ENCODE measurements at regions not wholly inside any gene's neighbourhood (a gene's known extent, or its start where the extent isn't known, plus 50 kb on each side); places are given as distances from the start of the nearest gene placed in this dataset.
A peak's percentile ranks its signal among the peaks of the same experiment; 100 is the strongest.
"Not testable (repeated sequence)": the region's sequence is repeated elsewhere in the genome, so short reads cannot be mapped to it uniquely, and the experiment has no call there.

DNA sequence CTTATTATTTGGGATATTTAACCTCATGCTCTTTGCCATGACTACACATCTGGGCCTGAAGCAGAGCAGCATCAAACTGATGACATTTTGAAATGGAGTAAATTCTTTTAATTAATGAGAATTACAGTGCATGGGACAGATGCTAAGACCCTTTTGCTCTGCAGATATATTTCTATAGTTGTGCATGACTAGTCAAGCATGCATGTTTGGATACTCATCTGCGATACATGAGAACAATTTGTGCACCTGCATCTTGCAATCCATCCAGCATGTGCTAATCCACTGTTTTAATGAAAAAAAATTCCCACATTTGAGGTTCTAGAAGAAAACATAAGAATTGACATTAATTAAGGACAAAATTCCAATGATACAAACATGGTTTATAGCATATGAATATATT lies 1047.6 kb upstream of the ACO1 start:
- no peak for DNase-seq

DNA sequence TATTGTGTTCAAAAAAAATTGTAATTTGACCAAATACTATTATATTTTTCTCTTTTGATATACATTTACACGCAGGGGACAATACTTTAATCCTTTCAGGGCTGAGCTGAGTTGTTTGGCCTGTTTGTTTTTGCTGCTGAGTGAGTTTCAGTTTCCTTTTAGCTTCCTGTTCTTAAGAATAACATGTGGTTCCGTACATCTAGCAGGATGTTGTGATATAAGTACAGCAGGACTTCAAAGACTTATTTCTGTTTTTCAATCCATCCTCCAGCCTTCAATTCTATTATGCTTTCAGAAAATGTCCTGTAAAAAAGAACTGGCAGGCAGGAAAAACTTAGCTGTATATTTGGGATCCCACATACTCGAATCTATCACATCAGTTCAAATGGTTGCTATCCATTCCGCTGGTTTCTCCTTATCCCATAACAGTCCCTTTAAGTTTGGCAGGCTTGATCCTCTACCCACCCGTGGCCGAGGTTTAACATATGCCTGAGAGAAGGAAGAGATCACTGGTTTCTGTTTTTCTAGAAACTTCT lies 1037.3 kb upstream of the ACO1 start:
- peak; percentile 83 for DNase-seq

DNA sequence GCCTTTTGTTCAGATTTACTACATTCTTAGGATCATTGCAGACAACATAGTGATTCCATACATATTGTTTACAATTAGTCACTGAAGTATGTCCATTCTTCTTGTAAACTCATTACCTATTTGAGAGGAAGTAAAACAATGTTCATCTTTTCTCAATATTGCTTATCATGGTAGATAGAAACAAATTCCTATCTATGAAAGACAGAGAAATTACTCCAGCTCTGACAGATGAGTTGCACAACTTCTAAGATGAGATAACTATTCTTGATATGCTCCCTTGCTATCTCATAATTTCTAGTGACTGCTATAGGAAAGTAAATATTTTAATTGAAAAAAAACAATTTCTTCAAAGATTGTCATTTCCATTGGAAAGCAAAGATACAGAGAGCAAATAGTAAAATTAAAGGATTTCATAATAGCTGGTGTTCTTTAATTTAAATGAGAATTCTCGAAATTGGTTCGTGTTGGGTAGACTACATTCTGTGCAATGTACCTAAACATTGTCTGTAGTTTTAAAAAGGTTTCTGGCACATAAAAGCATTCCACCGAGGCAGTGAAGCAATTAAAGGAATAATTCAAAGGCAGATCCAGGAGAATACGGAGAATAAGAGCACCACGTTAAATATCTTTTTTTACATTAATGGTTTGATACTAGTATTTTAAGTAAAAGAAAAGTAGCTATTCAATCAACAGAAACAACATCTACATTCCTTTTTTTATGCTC lies 1029.1 kb upstream of the ACO1 start:
- no peak for DNase-seq

DNA sequence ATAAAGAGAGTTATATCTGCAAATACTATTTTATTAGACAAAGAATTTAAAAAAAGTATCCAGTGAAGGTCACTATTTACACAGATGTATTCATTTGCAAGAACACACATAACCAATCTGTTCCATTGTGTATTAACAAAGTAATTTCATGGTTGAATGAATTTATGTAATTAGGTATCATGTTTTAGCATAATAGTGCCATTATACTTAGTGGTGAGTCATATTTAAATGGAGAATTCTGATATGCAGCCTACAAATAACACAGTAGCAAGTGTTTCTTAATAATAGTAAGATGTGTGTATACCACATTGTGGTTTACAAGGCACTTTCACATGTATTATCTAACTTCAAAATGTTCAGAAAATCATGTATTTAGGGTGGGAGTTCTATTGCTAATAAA lies 1028.5 kb upstream of the ACO1 start:
- DNase-seq, result no peak

DNA sequence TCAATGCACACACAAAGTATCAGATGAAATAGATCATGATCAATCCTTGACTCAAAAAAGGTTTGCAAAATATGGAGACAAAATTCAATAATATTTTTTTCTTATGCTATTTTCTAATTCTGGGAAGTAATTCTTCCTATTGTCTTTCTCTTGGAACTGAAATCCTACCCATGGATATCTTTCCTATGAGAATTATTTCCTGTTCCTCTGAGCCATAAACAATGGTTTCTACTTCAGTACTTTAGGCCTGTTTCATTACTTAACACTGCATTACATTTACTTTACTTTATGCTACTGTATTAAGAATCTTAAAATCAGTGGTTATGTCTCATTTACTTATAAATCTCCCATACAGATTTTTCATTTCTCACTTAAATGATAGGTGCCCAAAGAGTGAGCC lies 1025.4 kb upstream of the ACO1 start:
- no peak for DNase-seq

DNA sequence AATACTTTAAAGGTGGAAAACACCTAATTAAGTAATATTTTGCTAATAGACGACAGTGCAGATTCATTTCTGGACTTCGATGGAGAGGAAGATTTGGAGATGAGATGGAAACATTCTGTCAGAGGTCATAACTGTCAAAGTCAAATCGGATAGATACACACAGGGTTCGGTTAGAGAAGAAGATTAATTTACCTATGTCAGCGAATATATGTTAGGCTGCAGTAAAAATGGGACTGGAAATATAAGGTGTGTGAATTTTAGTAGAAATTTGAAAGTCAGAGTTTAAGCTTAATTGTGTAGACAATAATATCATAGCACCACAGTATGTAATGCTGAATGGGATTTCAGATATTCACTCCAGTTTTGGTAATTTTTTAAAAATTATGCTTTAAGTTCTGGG lies 1020.3 kb upstream of the ACO1 start:
- DNase-seq, result no peak

DNA sequence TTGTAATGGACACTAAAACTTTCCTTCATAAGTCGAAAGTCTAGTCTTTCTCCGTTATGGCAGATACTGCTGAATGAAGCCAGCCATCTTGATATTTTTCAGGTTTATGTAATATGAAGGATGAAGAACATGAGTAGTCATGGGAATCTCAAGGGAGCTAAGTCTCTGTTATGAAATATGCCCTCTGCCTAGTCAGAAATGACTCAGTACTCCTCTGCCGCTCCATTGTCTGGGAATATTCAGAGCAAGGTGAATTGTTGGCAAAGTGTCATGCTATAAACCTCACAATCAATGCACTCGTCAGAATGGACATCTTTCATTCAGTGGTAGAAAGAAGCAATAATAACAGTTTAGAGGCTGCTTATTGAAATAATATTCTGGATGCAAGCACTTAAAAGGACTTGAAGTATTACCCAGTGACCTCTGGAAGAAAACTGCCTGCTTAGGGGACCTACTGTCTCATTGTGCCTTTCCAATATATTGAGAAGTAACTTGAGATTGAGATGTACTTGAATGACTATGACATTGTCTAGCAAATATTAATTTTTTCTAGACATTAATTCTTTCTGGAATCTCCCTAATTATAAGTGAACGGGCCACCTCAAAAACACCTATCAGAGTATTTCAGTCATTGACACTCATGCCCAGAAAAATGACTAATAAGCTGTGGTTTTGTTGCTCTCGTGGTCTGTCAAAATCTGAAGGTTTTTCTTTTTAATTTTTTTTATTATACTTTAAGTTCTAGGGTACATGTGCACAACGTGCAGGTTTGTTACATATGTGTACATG lies 1011.5 kb upstream of the ACO1 start:
- DNase-seq, result no peak

DNA sequence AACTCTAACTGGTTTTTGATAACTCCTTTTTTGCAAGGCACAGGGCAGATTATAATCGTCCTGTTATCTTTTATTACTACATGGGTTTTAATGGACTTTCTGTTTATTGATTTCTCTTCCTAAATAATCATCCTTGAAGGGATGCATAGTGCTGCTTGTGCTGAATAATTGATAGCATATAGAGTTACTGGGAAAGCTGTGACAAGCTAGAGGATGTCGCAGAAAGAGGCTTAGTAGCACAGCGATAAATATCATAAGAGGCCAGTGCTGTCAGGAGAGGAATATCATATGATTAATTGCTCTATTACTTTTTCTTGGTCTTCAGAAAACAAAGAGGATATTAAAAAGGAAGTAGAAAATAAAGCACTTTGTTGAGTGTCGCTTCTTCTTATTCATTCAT lies 1007.1 kb upstream of the ACO1 start:
- no peak for DNase-seq

DNA sequence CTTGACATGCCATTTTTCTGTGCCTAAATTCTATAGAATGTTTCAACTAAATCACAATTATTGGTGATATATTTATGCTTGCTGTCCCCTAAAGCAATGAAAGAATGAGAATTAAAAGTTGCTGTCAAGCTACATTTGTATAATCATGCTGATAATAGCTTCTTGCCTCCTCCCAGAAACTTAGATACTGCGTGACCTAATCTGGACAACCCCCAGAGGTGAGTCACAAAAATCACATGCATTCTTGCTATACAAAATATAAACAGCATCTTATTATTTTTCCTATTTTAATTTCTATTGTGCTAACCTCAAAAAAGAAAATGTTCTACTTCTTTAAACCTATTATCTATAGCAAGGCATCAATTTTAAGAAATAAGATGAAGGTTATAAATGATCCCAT lies 995.8 kb upstream of the ACO1 start:
- no peak for DNase-seq

DNA sequence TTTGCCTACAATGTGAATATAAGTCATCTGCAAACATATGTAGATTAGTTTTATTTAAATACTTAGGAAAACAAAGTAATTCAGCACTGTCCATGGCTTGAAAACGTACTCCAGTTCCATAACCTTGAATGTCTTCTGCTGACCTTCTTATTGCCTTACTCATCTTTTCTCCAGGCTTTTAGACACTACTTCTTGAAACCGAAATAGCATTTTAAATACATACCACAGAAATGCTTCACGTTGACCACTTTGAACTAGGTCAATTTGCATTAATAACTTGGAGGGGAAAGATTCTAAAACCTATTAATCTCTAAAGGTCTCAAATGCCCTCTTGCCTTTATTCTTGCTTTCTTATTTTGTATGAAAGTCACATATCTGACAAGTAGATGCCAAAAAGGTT lies 995.4 kb upstream of the ACO1 start:
- DNase-seq, result no peak

DNA sequence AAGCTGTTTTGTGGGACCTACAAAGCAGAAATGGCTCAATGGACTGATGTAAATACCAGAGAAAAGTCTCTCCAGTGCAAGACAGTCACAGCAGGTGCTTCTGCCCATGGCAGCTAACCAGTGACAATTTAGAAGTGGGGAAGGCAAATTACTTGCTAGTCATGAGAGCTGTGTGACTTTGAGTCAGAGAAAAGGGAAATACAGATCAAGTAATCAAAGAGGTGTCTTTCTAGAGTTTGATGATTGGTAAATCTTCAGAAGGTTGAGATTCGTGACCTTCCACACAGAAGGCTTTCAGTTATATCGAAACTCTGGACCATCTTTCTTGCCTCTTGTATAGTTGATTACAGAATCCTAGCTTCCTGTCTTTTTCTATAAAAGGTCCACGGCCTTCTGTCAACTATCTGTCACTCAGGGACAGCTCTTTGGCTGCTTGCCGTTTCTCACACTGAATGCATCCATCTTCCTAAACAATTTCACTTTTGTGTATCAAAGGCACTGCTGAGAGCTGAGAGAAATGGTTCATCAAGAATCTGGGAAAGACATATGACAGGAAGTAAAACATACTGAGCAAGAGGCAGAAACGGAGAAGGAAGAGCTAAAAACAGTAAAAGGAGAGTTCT lies 993.9 kb upstream of the ACO1 start:
- no peak for DNase-seq

DNA sequence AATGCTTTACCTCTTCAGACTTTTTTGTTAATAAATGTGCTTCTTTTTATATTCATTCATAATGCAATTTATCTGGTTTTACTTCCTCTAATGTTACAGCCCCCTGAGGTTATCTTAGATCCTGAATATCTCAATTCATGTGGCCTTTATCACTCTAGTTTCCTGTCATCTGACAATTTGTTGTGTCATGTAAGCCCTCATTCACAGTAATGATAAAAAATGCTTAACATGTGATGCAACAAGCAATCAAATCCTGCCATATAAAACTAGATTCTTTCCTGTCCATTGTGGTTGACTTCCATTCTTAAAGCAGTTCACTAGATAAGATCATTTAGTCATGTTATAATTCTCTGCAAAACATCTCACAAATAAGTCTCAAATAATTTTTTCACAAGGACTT lies 991.2 kb upstream of the ACO1 start:
- DNase-seq, result no peak

DNA sequence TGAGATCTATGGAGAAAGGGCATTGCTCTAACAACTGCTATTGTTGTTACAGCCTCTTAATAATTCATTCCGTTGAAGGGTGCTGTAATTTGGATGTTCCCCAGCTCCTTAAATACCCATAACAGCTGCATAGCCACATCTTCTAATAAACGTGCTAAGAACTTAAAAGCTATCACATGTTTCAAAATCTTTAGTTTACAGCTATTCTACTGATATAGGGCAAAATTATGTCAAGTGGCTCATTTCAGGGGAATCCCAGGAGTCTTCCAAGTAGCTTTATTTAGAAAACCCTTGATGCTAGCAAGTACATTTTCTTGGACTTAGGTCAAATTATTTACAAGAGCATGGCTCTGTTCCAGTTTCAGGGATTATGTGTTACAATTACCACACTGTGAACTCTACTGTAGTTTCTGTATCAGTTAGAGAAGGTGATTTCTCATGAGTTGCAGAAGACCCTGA lies 990.4 kb upstream of the ACO1 start:
- DNase-seq, result no peak

DNA sequence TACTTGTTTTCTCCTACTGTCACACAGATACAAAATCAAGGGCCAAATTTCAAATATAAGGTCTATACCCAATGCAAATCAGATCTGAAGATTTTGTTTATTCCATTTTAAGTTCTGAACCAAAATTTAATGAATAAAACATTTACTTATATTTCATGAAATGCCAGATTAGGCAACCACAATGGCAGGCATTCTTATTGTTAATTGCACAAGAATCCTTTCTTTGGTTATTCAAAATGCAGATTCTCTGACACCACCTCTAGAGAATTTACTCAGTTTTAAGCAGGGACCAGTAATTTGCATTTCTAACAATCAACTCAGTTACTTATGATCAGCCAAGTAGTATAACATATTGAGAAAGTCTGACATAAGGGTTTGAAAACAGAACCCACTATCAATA lies 972.4 kb upstream of the ACO1 start:
- DNase-seq, result no peak

DNA sequence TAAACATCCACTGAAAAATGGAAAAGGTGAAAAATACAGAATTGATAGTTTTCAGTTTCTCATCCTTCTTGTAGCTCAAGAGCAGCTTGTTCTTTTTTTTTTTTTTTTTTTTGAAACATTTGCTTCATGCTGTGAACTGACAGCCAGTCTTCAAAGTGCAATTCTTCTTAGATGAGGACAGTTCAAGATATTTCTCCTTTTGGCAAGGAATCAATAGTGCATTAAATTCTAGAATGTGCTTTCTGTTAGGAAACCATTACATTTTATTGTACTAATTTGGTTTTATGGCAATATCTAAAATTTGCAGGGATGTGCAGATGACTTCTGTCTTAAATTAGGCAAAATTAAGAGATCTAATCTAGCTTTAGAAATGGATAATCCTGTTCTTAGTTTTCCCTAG lies 969.3 kb upstream of the ACO1 start:
- DNase-seq, result no peak

DNA sequence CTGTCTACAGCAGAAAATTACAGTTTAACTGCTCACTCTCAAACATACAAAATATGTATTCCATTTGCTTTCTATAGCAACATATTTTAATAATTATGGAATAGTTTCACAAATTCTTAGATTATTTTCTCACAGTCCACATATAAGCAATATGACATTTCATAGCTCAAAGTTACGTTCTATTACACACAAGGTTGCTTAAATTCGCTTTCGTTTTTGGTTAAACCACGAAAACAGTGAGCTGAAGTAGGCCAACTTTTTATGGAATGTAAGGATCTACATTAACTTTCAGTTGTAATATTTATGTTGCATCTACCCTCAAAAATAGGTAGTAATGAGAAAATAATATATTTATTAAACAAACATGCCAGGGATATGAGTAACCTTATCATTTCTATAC lies 966.0 kb upstream of the ACO1 start:
- no peak for DNase-seq

DNA sequence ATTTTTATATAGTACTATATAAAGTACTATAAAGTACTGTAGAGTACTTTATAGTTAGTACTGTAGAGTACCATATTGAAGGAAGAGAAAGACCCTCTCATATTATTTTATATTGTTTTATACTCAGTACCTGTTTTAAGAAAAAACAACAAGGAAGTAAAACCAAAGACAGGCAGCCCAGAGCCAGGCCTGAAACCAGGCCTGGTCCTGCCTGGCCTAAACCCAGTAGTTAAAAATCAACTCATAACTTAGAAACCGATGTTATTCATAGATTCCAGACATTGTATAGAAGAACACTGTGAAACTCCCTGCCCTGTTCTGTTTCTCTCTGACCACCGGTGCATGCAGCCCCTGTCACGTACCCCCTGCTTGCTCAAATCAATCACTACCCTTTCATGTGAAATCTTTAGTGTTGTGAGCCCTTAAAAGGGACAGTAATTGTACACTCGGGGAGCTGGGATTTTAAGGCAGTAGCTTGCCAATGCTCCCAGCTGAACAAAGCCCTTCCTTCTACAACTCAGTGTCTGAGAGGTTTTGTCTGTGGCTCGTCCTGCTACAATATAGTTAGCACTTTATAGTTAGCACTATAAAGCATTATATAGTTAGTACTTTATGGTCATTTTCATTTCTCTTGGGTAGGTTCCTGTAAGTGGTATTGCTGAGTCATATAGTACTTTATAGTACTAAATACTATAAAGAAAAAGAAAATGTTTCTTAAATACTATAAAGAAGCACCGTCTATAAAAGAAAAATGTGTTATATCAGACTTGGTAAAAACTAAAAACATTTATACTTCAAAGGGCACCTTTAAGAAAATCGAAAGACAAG lies 940.6 kb upstream of the ACO1 start:
- not testable (repeated sequence) for DNase-seq

DNA sequence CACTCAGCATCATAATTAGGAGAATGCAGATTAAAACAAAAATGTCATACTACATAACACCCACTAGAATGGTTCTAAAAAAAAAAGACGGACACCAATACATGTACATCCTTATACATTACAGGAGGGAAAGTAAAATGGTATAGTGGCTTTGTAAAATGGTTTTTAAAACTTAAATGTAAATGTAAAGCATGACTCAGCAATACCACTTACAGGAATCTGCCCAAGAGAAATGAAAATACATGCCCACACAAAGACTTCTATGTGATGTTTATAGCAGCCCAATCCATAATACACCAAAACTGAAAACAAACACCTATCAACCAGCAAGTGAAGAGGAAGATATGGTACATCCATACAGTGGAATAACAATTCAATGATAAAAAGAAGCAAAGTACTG lies 939.1 kb upstream of the ACO1 start:
- no peak for DNase-seq

DNA sequence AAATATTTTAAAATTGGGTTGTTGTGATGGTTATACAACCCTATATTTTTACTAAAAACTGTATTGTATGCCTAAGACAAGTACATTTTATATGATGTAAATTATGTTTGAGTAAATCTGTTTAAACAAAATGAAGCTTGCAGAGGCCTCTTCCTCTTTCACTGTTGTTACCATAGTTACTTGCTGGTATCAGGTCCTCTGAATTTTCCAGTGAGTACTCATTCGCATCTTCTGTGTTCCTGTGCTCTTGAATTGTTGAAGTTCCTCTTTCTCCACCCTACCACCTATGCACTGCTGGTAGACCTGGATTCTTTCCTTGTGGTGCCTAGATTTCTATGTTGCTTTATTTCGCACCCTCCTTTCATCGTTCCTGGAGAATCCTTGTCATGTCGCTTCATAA lies 938.5 kb upstream of the ACO1 start:
- DNase-seq, result no peak

DNA sequence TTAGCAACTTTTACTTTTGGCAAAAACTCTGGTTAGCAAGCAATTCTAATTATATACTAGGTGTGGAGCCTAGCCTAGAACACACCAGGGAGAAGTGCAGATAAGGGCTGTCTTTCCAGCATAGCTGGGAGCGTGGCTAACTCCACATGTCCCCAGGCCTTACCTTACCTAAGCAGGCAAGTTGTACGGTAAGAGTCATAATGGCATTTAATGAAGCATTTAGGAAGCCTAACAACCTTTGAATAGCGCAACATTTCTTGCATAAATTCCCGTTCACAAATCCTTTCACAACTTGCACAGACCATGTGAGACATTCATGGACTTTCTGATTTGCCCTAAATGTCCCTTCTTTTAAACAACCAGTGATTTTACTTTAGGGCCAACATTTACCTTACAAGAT lies 917.4 kb upstream of the ACO1 start:
- no peak for DNase-seq

DNA sequence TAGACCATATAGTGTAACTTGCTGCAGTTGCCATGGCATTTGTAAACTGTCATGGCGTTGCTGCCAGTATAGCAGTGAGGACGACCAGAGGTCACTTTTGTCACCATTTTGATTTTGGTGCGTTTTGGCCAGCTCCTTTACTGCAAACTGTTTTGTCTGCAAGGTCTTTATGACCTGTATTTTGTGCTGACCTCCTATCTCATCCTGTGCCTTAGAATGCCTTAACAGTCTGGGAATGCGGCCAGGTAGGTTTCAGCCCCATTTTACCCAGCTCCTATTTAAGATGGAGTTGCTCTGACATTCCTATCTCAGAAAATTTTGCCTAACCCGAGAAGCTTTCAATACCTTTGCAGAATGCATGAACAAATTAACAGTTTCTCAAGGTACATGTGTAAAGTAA lies 914.4 kb upstream of the ACO1 start:
- DNase-seq, result no peak

DNA sequence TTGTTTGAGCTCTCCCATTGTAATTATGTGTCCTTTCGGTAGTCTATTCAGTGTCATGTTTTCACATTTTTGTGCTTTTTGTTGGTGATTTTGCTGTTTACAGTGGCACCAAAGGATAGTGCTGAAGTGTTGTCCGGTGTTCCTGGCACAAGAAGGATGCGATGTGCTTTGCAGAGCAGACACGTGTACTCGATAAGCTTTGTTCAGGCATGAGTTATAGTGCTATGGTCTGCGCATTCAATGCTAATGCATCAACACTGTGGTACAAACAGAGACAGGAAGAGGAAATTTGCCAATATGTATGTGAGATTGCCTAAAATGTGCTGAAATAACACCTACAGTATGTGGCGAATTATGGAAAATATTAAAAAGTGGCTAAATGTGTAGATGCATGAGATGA lies 913.4 kb upstream of the ACO1 start:
- DNase-seq, result no peak

DNA sequence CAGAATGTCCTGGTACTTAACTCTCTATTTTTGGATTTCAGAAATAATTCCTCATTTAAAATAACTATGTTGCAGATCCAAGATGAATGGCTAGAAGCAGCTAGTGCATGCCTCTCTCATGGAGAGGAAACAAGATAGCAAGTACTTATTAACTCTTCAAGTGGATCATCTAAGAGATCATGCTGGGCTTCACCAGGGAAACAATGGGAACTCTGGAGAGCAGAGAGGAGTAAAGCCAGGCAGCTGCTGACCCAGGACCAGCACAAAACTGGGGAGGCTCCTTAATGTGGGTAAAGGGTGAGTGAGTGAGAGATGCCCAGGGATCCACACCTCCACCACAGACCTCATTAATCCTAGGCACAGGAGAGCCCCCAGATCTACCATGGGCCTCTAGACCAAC lies 897.8 kb upstream of the ACO1 start:
- no peak for DNase-seq

Data from CD4-positive, alpha-beta T cell treated with Interleukin-17A for 1 hour (primary cell).